ENCODE measurements at regions not wholly inside any gene's neighbourhood (a gene's known extent, or its start where the extent isn't known, plus 50 kb on each side); places are given as distances from the start of the nearest gene placed in this dataset.

DNA sequence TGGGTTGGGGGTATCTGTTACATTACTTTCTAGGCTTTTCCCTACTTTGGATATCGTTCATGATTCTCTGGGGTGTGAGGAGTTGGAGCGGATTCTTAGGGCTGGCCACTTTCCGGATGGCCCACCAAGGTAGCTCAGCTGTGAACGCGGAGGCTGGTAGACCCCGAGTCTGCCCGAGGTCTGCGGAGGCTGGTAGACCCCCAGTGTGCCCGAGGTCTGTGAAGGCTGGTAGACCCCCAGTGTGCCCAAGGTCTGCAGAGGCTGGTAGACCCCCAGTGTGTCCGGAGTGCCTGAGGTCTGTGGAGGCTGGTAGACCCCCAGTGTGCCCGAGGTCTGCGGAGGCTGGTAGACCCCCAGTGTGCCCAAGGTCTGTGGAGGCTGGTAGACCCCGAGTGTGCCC lies 99.2 kb upstream of the ZNF469 start:
- TF ChIP-seq, protein P1, sequence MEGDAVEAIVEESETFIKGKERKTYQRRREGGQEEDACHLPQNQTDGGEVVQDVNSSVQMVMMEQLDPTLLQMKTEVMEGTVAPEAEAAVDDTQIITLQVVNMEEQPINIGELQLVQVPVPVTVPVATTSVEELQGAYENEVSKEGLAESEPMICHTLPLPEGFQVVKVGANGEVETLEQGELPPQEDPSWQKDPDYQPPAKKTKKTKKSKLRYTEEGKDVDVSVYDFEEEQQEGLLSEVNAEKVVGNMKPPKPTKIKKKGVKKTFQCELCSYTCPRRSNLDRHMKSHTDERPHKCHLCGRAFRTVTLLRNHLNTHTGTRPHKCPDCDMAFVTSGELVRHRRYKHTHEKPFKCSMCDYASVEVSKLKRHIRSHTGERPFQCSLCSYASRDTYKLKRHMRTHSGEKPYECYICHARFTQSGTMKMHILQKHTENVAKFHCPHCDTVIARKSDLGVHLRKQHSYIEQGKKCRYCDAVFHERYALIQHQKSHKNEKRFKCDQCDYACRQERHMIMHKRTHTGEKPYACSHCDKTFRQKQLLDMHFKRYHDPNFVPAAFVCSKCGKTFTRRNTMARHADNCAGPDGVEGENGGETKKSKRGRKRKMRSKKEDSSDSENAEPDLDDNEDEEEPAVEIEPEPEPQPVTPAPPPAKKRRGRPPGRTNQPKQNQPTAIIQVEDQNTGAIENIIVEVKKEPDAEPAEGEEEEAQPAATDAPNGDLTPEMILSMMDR (IDR thresholded peaks at IDR 0.05), result no peak
- TF ChIP-seq EZH2 (IDR thresholded peaks at IDR 0.05; ENCODE audit: borderline replicate concordance, insufficient read depth, low read depth, low read length, poor library complexity, severe bottlenecking), result no peak
